Stimulated activated CD4-positive, alpha-beta T cell treated with anti-CD3 and anti-CD28 coated beads, Interleukin-4, amount 100 ng/mL, for 48 hours (primary cell): ENCODE measurements at regions not wholly inside any gene's neighbourhood (a gene's known extent, or its start where the extent isn't known, plus 50 kb on each side); places are given as distances from the start of the nearest gene placed in this dataset.

ENCODE experiments used
- DNase-seq, 2 donors: peaks; one replicate each; pipeline ENCODE4 v3.0.0-alpha.2; 2020; ENCODE audit warnings: low read depth in 2 of 2

GRCh38 chr19:27753622-27754021, 1459.3 kb downstream of the UQCRFS1 start:
- no peak for DNase-seq

GRCh38 chr19:27752530-27753184, 1460.3 kb downstream of the UQCRFS1 start:
- DNase-seq, result no peak

- no peak for DNase-seq
These were observed 1461.9 kb downstream of the UQCRFS1 start for GRCh38 chr19:27751044-27751391.

GRCh38 chr19:27750391-27751043, 1462.4 kb downstream of the UQCRFS1 start:
- DNase-seq, result no peak

GRCh38 chr19:27748551-27749152, 1464.3 kb downstream of the UQCRFS1 start:
- DNase-seq, result no peak

GRCh38 chr19:27746691-27747380, 1466.1 kb downstream of the UQCRFS1 start:
- DNase-seq, result no peak

- no peak for DNase-seq
These were observed 1466.9 kb downstream of the UQCRFS1 start for GRCh38 chr19:27745978-27746542.

- no peak for DNase-seq
These were observed 1467.8 kb downstream of the UQCRFS1 start for GRCh38 chr19:27744926-27745768.

GRCh38 chr19:27742041-27742440, 1470.9 kb downstream of the UQCRFS1 start:
- DNase-seq, result no peak

GRCh38 chr19:27741236-27741635, 1471.7 kb downstream of the UQCRFS1 start:
- DNase-seq, result no peak

- DNase-seq, result no peak
These were observed 1472.6 kb downstream of the UQCRFS1 start for GRCh38 chr19:27740396-27740795.

GRCh38 chr19:27738569-27739193, 1474.3 kb downstream of the UQCRFS1 start:
- DNase-seq, result no peak

GRCh38 chr19:27736225-27736624, 1476.7 kb downstream of the UQCRFS1 start:
- no peak for DNase-seq

GRCh38 chr19:27735314-27735713, 1477.6 kb downstream of the UQCRFS1 start:
- no peak for DNase-seq

- DNase-seq, result no peak
These were observed 1478.3 kb downstream of the UQCRFS1 start for GRCh38 chr19:27734496-27735220.

- DNase-seq, result no peak
These were observed 1479.2 kb downstream of the UQCRFS1 start for GRCh38 chr19:27733551-27734266.

- DNase-seq, result no peak
These were observed 1483.6 kb downstream of the UQCRFS1 start for GRCh38 chr19:27729332-27729731.

GRCh38 chr19:27722625-27723024, 1490.3 kb downstream of the UQCRFS1 start:
- no peak for DNase-seq

- DNase-seq, result no peak
These were observed 1492.8 kb downstream of the UQCRFS1 start for GRCh38 chr19:27720155-27720554.

- no peak for DNase-seq
These were observed 1493.9 kb downstream of the UQCRFS1 start for GRCh38 chr19:27719034-27719433.
